ENCODE measurements at regions not wholly inside any gene's neighbourhood (a gene's known extent, or its start where the extent isn't known, plus 50 kb on each side); places are given as distances from the start of the nearest gene placed in this dataset.
"Not testable (repeated sequence)": the region's sequence is repeated elsewhere in the genome, so short reads cannot be mapped to it uniquely, and the experiment has no call there.

DNA sequence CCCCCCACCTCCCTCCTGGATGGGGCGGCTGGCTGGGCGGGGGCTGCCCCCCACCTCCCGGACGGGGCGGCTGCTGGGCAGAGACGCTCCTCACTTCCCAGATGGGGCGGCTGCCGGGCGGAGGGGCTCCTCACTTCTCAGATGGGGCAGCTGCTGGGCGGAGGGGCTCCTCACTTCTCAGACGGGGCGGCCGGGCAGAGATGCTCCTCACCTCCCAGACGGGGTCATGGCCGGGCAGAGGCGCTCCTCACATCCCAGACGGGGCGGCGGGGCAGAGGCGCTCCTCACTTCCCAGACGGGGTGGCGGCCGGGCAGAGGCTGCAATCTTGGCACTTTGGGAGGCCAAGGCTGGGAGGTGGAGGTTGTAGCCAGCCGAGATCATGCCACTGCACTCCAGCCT is 280.8 kb downstream of the SOCS6 start:
- TF ChIP-seq, protein P1, sequence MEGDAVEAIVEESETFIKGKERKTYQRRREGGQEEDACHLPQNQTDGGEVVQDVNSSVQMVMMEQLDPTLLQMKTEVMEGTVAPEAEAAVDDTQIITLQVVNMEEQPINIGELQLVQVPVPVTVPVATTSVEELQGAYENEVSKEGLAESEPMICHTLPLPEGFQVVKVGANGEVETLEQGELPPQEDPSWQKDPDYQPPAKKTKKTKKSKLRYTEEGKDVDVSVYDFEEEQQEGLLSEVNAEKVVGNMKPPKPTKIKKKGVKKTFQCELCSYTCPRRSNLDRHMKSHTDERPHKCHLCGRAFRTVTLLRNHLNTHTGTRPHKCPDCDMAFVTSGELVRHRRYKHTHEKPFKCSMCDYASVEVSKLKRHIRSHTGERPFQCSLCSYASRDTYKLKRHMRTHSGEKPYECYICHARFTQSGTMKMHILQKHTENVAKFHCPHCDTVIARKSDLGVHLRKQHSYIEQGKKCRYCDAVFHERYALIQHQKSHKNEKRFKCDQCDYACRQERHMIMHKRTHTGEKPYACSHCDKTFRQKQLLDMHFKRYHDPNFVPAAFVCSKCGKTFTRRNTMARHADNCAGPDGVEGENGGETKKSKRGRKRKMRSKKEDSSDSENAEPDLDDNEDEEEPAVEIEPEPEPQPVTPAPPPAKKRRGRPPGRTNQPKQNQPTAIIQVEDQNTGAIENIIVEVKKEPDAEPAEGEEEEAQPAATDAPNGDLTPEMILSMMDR (IDR thresholded peaks at IDR 0.05; ENCODE audit: borderline replicate concordance, extremely low read depth, low read length, poor library complexity, severe bottlenecking), result not testable (repeated sequence)
- not testable (repeated sequence) for TF ChIP-seq EZH2 (IDR thresholded peaks at IDR 0.05; ENCODE audit: borderline replicate concordance, low read depth, low read length, severe bottlenecking)
